GM21723 (cell line): ENCODE measurements at regions not wholly inside any gene's neighbourhood (a gene's known extent, or its start where the extent isn't known, plus 50 kb on each side); places are given as distances from the start of the nearest gene placed in this dataset.

ENCODE experiments used
- ATAC-seq: cut with Tn5 transposase; IDR thresholded peaks from one replicate; pipeline ENCODE4 v1.9.1; 2021; ENCODE audit warnings: mild to moderate bottlenecking, moderate library complexity; ENCODE audit not compliant: unreplicated experiment

- ATAC-seq, result no peak
These were observed 206.4 kb downstream of the BCL11B start for GRCh38 chr14:99065551-99065950.

DNA sequence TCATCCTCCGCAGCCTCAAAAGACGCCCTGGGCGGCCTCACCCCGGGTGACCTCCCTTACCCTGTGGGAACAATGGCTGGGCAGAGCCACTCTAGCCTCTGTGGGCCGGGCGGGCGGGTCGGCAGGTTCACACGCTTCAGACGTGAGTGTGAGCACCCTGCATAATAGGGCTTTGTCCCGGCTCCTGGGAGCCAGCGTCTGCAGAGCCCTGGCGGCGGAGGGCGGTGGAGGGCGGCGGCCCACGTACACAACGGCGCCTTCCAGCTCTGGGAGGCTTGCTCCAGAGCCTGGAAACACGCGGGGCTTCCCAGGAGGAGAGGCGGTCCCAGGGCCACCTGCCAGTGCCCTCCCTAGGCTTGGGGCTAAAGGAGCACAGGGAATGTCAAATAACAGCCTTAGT is 205.6 kb downstream of the BCL11B start:
- no peak for ATAC-seq

DNA sequence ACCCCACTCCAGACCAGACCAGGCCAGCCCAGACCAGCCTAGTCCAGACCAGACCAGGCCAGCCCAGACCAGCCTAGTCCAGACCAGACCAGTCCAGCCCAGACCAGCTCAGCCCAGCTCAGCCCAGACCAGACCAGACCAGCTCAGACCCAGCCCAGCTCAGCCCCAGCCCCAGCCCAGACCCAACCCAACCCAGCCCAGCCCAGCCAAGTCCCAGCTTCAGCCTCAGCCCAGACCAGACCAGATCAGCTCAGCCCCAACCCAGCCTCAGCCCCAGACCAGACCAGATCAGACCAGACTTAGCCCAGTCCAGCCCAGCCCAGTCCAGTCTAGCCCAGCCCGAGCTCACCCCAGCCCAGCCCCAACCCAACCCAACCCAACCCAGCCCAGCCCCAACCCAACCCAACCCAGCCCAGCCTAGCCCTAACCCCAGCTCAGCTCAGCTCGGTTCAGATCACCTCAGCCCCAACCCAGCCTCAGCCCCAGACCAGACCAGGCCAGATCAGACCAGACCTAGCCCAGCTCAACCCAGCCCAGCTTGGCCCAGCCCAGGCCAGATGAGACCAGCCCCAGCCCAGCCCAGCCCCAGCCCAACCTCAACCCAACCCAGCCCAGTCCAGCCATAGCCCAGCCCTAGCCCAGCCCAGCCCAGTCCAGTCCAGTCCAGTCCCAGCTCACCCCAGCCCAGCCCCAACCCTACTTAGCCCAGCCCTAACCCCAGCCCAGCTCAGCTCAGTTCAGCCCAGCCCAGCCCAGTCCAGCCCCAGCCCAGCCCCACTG is 204.7 kb downstream of the BCL11B start:
- no peak for ATAC-seq

DNA sequence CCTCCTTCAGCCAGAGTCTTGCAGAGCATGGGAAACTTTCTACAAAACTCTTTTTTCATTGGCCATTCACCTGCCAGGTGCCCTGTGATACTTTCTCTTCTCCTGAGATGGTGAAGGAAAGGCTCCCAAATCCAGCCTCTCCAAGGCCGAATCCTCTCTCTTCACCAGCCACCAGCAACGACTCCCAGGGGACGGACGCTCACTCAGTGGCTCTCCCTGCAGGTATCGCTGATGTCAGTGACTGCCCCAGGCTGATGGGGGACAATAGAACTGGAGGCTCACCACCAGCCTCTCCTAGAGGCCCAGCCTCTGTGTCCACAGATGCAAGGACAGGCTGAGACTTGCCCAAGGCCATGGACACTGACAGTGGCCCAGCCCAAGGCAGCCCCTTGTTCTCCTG is 204.1 kb downstream of the BCL11B start:
- no peak for ATAC-seq

GRCh38 chr14:99069946-99070345 is 202.1 kb downstream of the BCL11B start:
- no peak for ATAC-seq

GRCh38 chr14:99072433-99072832 is 199.6 kb downstream of the BCL11B start:
- ATAC-seq, result no peak

DNA sequence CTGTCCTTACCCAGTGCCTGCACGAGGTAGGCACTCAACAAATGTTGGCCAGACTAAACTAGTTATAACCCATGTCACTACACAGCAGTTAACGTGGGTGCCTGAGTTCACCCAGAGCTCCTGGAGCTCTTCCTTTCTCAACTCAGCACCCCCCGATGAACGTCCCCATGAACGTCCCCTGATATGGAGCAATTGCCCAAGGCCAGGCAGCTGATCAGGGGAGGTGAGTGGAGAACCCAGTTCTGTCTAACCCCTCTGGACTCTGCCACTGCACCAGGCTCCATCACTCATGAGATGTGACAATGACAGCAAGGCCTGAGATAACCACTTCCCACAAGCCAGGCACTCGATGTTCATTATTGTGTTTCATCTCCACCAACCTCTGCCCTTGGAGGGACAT is 199.0 kb downstream of the BCL11B start:
- ATAC-seq, result no peak

- ATAC-seq, result no peak
These were observed 198.6 kb downstream of the BCL11B start for GRCh38 chr14:99073431-99073830.

GRCh38 chr14:99075061-99075460 is 196.9 kb downstream of the BCL11B start:
- ATAC-seq, result no peak

GRCh38 chr14:99075771-99076375 is 196.1 kb downstream of the BCL11B start:
- ATAC-seq, result no peak

DNA sequence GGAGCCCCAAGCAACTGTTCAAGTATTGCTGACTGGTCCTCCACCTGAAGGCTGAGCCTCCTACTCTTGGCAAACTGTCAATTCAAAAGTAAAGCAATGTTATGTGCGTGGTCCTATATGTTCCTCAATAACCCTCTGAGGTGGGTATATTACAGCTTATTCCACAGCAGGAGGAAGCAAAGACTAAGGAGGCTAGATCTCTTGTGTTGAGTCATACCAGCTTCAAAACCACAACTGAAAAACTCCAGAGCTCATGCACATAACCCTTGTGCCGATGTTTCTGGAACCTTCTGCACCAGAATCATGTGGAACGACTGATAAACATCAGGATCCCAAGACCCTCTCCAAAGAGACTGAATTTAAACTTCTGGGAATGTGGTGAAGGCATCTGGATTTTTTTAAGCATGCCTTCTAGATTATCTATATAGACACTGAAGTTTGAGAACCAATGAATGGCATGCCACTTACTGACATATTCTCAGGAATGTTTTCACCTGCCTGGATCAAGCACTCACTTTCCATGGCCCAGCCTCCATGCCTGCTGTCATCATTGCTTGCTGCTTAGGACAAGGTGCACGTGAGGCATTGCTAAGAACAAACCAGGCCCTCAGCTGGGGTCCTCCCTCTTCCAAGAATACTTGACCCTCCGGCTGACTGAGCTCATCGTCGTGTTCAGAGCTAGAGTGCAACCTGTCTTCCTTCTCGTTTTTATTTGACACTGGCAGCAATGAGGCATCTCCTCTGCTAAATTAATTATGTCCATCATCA is 194.7 kb downstream of the BCL11B start:
- no peak for ATAC-seq

DNA sequence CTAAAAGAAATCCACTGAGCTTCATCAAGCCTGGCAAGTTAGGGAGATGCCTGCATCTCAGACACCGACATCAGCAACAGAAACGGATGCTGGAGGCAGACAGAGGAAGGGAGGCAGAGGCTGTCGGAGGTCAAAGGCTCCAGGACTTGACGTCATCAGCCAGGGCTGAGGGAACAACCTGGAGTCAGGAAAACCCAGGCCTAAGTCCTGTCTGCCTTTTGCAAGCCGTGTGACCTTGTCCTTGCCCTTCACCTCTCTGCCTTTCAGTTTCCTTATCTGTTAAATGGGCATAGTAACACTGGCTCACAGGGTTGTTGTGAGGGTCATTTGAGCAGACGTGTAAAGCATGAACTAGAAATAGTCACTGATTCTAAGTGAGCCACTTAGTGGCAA is 194.2 kb downstream of the BCL11B start:
- ATAC-seq, result no peak

GRCh38 chr14:99078426-99078825 is 193.6 kb downstream of the BCL11B start:
- no peak for ATAC-seq

DNA sequence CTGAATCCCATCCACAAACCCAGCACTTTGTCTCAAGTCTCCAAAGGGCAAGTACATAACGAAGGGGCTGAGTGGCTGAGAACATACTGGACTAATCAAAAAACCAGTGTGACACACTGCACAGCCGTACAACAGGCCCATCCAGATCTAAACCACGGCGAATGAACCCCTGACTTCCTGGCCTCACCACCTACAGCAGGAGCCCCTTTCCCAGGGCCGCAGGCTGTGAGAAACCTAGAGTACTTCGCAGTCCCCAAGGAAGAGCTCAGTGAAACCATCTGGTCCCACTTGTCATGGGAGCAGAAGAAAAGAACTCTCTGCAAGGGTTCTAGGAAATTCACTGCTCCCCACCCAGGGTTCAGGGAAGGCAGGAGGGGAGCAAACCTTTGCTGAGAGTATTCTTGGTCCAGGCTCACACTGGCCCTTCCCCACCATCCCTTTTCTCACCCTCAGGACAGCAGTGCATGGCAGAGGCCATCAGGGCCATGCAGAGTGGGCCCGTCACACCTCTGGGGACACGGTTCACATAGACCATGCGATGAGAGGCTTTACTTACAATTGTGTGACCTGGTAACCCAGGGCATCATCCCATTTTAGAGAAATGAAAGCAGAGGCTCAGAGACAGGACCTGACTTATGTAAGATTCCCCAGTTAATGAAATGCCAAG is 192.8 kb downstream of the BCL11B start:
- ATAC-seq, result no peak

DNA sequence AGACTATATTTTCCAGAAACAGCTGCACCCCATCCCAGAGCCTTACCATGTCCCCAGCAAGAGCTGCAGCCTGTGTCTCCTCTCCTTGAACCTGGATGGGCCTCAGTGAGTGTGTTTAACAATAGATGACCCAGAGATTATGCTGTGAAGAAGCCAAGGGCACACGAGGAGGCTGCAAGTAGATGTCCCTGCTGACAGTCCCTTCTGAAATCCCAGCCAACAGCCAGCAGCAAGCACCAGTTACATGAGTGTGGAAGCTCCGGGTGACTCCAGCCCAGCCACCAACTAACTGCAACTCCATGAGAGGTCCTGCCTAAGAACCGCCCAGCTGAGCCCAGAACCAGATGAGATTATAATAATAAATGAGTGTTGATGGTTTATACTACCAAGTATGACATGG is 191.7 kb downstream of the BCL11B start:
- no peak for ATAC-seq

GRCh38 chr14:99081156-99081765 is 190.7 kb downstream of the BCL11B start:
- ATAC-seq, result no peak

DNA sequence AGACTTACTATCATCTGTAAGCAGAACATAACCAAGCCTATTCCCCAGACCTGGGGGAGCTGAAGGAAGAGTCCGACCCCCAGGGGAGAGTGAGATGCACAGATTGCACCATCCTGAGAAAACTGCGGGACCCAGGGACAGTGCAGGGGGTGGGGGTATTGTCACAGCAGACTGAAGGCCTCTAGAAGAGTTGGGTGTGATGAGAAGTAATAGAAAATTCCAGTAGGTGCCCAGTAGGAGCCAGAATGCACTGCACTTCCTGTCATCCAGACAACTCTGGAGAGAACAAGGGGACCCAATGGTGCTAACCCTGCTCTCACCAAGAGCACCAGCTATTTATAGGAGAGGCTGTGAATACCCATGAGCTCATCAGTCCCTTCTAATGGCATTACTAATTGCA is 190.1 kb downstream of the BCL11B start:
- no peak for ATAC-seq

- ATAC-seq, result no peak
These were observed 178.2 kb downstream of the BCL11B start for GRCh38 chr14:99093532-99094517.

GRCh38 chr14:99094901-99095300 is 177.1 kb downstream of the BCL11B start:
- no peak for ATAC-seq

DNA sequence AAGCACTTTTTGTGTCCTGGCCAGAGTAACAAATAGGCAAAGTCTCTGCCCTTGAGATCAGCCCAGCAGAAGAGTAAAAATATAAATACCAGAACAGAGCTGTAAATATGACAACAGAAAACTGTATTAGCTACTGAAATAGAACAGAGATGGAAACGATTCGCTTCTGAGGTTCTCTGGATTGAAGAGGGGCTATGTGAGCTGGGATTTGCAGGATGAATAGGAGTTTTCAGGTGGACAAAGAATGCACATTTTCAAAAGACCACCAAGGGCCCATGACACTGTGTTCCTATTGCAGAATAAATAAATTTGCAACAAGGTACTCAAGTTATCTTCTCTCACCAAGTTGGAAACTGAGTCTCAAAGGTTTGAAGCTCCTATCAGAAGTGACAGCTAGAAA is 176.6 kb downstream of the BCL11B start:
- no peak for ATAC-seq
